Endodermal cell (in vitro differentiated cells): ENCODE measurements at regions not wholly inside any gene's neighbourhood (a gene's known extent, or its start where the extent isn't known, plus 50 kb on each side); places are given as distances from the start of the nearest gene placed in this dataset.

Experiments
- DNase-seq: peaks from one replicate; pipeline ENCODE4 v3.0.0-alpha.2; 2017
- H3K27ac ChIP-seq: 2 replicates; pipeline ENCODE4 v1.5.1; 2013; ENCODE audit warnings: mild to moderate bottlenecking, low read depth, low read length, moderate library complexity
- H3K27me3 ChIP-seq: 2 replicates; pipeline ENCODE4 v1.6.1; 2013; ENCODE audit warnings: mild to moderate bottlenecking, low read length, moderate library complexity; ENCODE audit not compliant: insufficient read depth, control insufficient read depth, poor library complexity, severe bottlenecking
- H3K36me3 ChIP-seq: 2 replicates; pipeline ENCODE4 v1.7.0; 2013; ENCODE audit warnings: mild to moderate bottlenecking, low read length, moderate library complexity; ENCODE audit not compliant: control insufficient read depth, insufficient read depth
- H3K4me1 ChIP-seq: one replicate; pipeline ENCODE4 v1.7.0; 2013; ENCODE audit warnings: low read length; ENCODE audit not compliant: control insufficient read depth, insufficient read depth
- H3K4me3 ChIP-seq: 2 replicates; pipeline ENCODE4 v1.5.1; 2013; ENCODE audit warnings: mild to moderate bottlenecking, low read length, moderate library complexity
- H3K9ac ChIP-seq: 2 replicates; pipeline ENCODE4 v1.6.1; 2013; ENCODE audit warnings: mild to moderate bottlenecking, low read length, moderate library complexity; ENCODE audit not compliant: poor library complexity, severe bottlenecking; ENCODE audit errors: extremely low read depth
- H3K9me3 ChIP-seq: 2 replicates; pipeline ENCODE4 v1.6.1; 2013; ENCODE audit warnings: mild to moderate bottlenecking, low read length, moderate library complexity; ENCODE audit not compliant: control insufficient read depth
- H3K27ac Mint-ChIP-seq: 2 replicates; pipeline ENCODE4 v1.8.0; 2020; ENCODE audit warnings: mixed read lengths
- H3K27me3 Mint-ChIP-seq: 2 replicates; pipeline ENCODE4 v1.8.0; 2021; ENCODE audit warnings: mild to moderate bottlenecking, mixed read lengths; ENCODE audit not compliant: insufficient read depth
- H3K36me3 Mint-ChIP-seq: 2 replicates; pipeline ENCODE4 v1.8.0; 2020; ENCODE audit warnings: low read depth, mixed read lengths
- H3K4me1 Mint-ChIP-seq: 2 replicates; pipeline ENCODE4 v1.8.0; 2020; ENCODE audit warnings: mixed read lengths
- H3K4me3 Mint-ChIP-seq: 2 replicates; pipeline ENCODE4 v1.8.0; 2020; ENCODE audit warnings: mild to moderate bottlenecking, moderate library complexity, mixed read lengths
- H3K9me3 Mint-ChIP-seq: 2 replicates; pipeline ENCODE4 v1.8.0; 2020; ENCODE audit warnings: mild to moderate bottlenecking, mixed read lengths
- WGBS, 2 experiments: methylation state at CpG; one replicate each; pipeline versions ENCODE4 v1.1.5 to v1.1.7; 2013; ENCODE audit warnings: missing lambda C conversion rate in 2 of 2, mixed read lengths in 1 of 2; ENCODE audit not compliant: insufficient coverage in 1 of 2, insufficient read length in 1 of 2; 5-methylcytosine and 5-hydroxymethylcytosine counted together
- TF ChIP-seq, protein P1 (sequence below): fragments of 200-600 bp; sonication (generic); conservative IDR thresholded peaks from 2 replicates; pipeline ENCODE4 v1.5.0; 2021; ENCODE audit warnings: antibody characterized with exemption, mild to moderate bottlenecking

DNA sequence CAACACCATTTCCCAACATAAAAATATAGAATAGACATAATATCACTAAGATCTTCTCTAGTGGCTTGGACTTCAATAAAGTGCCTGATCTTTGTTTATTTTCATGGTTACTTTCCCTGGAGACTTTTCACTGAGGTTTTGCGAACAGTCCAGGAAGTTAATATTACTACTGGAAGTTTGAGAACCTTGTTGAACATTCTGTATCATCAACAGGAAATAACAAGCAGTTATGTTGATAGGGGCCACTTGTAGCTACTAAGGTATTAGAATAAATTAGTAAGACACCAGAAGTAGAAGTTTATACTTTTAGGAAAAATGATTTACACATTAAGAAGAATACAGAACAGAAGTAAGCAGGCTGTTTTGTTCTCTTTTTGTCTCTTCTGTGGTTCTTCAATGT is 180.2 kb downstream of the TFAP2B start:
- peaks cover 19% of the 10 kb centered on the region for H3K27me3 Mint-ChIP-seq
- WGBS, 2 experiments, result 94% methylated on average over 1 of the region's 1 CpG; no CpG with 5 or more reads in 1 of the 2 experiments
- no peaks in the 10 kb centered on the region for H3K27me3 ChIP-seq
- no peaks in the 10 kb centered on the region for H3K9me3 Mint-ChIP-seq
- no peak overlapping the region for H3K27ac Mint-ChIP-seq
- no peak overlapping the region for H3K4me3 ChIP-seq
- no peaks in the 10 kb centered on the region for H3K9me3 ChIP-seq
- DNase-seq, result no peak
- no peak overlapping the region for H3K4me3 Mint-ChIP-seq
- peaks cover 8% of the 10 kb centered on the region for H3K4me1 ChIP-seq
- H3K36me3 Mint-ChIP-seq, result no peaks in the 10 kb centered on the region
- H3K9ac ChIP-seq, result no peak overlapping the region
- peaks cover 17% of the 10 kb centered on the region for H3K4me1 Mint-ChIP-seq
- no peak overlapping the region for H3K27ac ChIP-seq
- TF ChIP-seq, protein P1, sequence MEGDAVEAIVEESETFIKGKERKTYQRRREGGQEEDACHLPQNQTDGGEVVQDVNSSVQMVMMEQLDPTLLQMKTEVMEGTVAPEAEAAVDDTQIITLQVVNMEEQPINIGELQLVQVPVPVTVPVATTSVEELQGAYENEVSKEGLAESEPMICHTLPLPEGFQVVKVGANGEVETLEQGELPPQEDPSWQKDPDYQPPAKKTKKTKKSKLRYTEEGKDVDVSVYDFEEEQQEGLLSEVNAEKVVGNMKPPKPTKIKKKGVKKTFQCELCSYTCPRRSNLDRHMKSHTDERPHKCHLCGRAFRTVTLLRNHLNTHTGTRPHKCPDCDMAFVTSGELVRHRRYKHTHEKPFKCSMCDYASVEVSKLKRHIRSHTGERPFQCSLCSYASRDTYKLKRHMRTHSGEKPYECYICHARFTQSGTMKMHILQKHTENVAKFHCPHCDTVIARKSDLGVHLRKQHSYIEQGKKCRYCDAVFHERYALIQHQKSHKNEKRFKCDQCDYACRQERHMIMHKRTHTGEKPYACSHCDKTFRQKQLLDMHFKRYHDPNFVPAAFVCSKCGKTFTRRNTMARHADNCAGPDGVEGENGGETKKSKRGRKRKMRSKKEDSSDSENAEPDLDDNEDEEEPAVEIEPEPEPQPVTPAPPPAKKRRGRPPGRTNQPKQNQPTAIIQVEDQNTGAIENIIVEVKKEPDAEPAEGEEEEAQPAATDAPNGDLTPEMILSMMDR, result no peak
- no peaks in the 10 kb centered on the region for H3K36me3 ChIP-seq

DNA sequence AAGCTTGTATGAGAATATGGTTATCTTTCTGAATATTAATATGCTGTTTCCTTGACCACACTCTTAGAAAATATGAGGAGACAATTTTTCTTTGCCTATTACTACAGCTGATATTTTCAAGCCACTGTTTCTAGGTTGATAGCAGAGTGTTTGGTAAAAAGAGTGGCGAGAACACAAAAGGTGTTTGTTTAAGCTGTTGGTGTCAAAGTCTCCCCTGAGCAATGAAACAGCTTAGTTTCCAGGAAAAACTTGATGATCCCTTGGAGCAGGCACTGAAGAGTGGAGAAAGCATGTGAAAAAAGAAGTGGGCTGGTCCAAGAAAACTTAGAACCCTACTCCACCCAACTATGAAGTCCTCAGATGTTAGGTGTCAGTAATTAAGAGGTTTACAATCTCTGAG is 182.7 kb downstream of the TFAP2B start:
- 60 to 100% methylated on average over 1 of the region's 1 CpG for WGBS, 2 experiments
- no peak overlapping the region for H3K9ac ChIP-seq

DNA sequence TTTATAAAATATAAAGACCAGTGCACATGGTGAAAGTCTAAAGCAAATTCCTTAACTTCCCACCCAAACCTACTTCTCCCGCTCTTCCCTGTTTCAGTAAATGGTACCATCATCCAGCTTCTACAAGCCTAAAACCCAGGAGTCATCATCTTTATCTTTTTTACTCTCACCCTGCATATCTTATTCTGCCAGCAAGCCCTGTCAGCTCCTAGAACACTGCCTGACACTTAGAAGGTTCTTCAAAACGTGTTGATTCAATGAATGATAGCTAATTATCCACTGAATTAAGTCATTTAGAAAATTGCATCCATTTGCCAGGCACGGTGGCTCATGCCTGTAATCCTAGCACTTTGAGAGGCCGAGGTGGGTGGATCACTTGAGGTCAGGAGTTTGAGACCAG is 185.7 kb downstream of the TFAP2B start:
- 86 to 92% methylated on average over 1 to 4 of the region's 4 CpGs for WGBS, 2 experiments

More for the DNA sequence above, 182.7 kb downstream of the TFAP2B start:
- no peak for DNase-seq
- H3K27me3 ChIP-seq, result no peaks in the 10 kb centered on the region
- TF ChIP-seq, protein P1, result no peak
- no peak overlapping the region for H3K4me3 ChIP-seq
- peaks cover 8% of the 10 kb centered on the region for H3K4me1 ChIP-seq
- Mint-ChIP-seq H3K36me3 (no peaks in the 10 kb centered on the region), H3K27me3 (peaks cover 23% of the 10 kb centered on the region), H3K4me1 (peaks cover 17% of the 10 kb centered on the region), H3K4me3 (no peak overlapping the region), H3K9me3 (no peaks in the 10 kb centered on the region), H3K27ac (no peak overlapping the region)
- H3K27ac ChIP-seq, result no peak overlapping the region
- H3K36me3 ChIP-seq, result no peaks in the 10 kb centered on the region
- no peaks in the 10 kb centered on the region for H3K9me3 ChIP-seq

More for the DNA sequence above, 185.7 kb downstream of the TFAP2B start:
- Mint-ChIP-seq H3K36me3 (no peaks in the 10 kb centered on the region), H3K27ac (no peak overlapping the region), H3K27me3 (peaks cover 10% of the 10 kb centered on the region), H3K4me1 (peaks cover 17% of the 10 kb centered on the region), H3K9me3 (peaks cover 3% of the 10 kb centered on the region), H3K4me3 (no peak overlapping the region)
- no peak for DNase-seq
- Histone ChIP-seq H3K4me3 (no peak overlapping the region), H3K27ac (no peak overlapping the region), H3K36me3 (no peaks in the 10 kb centered on the region), H3K4me1 (peaks cover 8% of the 10 kb centered on the region), H3K9ac (no peak overlapping the region), H3K27me3 (no peaks in the 10 kb centered on the region), H3K9me3 (peaks cover 9% of the 10 kb centered on the region)
- TF ChIP-seq, protein P1, result no peak
